ENCODE measurements at regions not wholly inside any gene's neighbourhood (a gene's known extent, or its start where the extent isn't known, plus 50 kb on each side); places are given as distances from the start of the nearest gene placed in this dataset.

GRCh38 chr4:116073051-116073450, 959.6 kb upstream of the NDST4 start:
- Histone ChIP-seq H3K4me3 (replicated peaks in 1 of 3) (no peak overlapping the region), H3K4me1 (no peaks in the 10 kb centered on the region), H3K27ac (no peak overlapping the region), H3K36me3 (no peaks in the 10 kb centered on the region), H3K27me3 (no peaks in the 10 kb centered on the region), H3K9me3 (no peaks in the 10 kb centered on the region)
- TF ChIP-seq, protein P1, sequence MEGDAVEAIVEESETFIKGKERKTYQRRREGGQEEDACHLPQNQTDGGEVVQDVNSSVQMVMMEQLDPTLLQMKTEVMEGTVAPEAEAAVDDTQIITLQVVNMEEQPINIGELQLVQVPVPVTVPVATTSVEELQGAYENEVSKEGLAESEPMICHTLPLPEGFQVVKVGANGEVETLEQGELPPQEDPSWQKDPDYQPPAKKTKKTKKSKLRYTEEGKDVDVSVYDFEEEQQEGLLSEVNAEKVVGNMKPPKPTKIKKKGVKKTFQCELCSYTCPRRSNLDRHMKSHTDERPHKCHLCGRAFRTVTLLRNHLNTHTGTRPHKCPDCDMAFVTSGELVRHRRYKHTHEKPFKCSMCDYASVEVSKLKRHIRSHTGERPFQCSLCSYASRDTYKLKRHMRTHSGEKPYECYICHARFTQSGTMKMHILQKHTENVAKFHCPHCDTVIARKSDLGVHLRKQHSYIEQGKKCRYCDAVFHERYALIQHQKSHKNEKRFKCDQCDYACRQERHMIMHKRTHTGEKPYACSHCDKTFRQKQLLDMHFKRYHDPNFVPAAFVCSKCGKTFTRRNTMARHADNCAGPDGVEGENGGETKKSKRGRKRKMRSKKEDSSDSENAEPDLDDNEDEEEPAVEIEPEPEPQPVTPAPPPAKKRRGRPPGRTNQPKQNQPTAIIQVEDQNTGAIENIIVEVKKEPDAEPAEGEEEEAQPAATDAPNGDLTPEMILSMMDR (IDR thresholded peaks at IDR 0.05) = no peak
- no peak for TF ChIP-seq POLR2A (IDR thresholded peaks at IDR 0.05)
- WGBS, 2 donors = 79 to 93% methylated on average over 1 of the region's 1 CpG
- intact Hi-C loops (cut with DNase I) = no loop called here
- DNase-seq = no peak

DNA sequence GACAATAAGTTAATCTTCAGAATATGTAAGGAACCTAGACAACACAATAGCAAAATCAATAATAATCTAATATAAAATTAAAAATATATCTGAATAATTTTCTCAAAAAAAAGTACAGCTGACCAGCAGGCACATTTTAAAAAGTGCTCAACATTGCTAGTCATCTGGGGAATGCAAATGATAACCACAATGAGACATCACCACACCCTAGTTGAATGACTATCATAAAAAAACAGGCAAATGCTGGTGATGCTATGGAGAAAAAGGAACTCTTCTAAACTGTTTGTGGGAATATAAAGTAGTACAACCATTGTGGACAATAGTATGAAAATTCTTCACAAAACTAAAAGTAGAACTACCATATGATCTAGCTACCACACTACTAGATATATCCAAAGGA, 956.9 kb upstream of the NDST4 start:
- H3K4me3 ChIP-seq (replicated peaks in 1 of 3) = no peak overlapping the region
- no peaks in the 10 kb centered on the region for H3K27me3 ChIP-seq
- no peak overlapping the region for H3K27ac ChIP-seq
- intact Hi-C loops (cut with DNase I) = no loop called here
- H3K9me3 ChIP-seq = no peaks in the 10 kb centered on the region
- no peaks in the 10 kb centered on the region for H3K4me1 ChIP-seq
- no peak for TF ChIP-seq POLR2A (IDR thresholded peaks at IDR 0.05)
- TF ChIP-seq, protein P1 (IDR thresholded peaks at IDR 0.05) = no peak
- H3K36me3 ChIP-seq = no peaks in the 10 kb centered on the region
- no peak for DNase-seq

GRCh38 chr4:116066711-116067245, 953.4 kb upstream of the NDST4 start:
- Histone ChIP-seq H3K9me3 (no peaks in the 10 kb centered on the region), H3K4me3 (replicated peaks in 1 of 3) (no peak overlapping the region), H3K36me3 (no peaks in the 10 kb centered on the region), H3K27ac (no peak overlapping the region), H3K4me1 (no peaks in the 10 kb centered on the region), H3K27me3 (no peaks in the 10 kb centered on the region)
- DNase-seq = no peak
- 50 to 65% methylated on average over 5 of the region's 5 CpGs for WGBS, 2 donors
- intact Hi-C loops (cut with DNase I) = no loop called here
- TF ChIP-seq POLR2A (IDR thresholded peaks at IDR 0.05) = no peak
- TF ChIP-seq, protein P1 (IDR thresholded peaks at IDR 0.05) = no peak

DNA sequence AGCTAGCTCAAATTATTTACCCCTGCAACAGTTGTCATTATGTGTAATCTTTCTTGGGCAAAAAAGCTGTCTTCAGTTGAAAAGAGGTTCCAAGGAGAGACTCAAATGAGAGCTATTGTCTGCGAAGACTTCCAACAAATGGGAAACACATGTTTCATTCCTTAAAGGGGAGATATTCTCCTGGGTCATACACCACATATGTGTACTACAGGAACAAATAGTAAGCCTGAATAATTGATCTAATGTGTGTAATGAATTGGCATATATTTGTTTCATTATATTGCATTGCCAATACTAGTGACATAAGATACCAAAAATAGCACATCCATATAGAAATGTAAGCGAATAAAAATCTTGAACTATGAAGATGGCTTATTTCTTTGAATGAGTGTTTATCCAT, 950.9 kb upstream of the NDST4 start:
- intact Hi-C loops (cut with DNase I) = no loop called here
- no peaks in the 10 kb centered on the region for H3K36me3 ChIP-seq
- no peaks in the 10 kb centered on the region for H3K9me3 ChIP-seq
- H3K4me3 ChIP-seq (replicated peaks in 1 of 3) = no peak overlapping the region
- DNase-seq = no peak
- H3K27ac ChIP-seq = no peak overlapping the region
- H3K27me3 ChIP-seq = no peaks in the 10 kb centered on the region
- TF ChIP-seq POLR2A (IDR thresholded peaks at IDR 0.05) = no peak
- TF ChIP-seq, protein P1 (IDR thresholded peaks at IDR 0.05) = no peak
- H3K4me1 ChIP-seq = no peaks in the 10 kb centered on the region
- 88 to 95% methylated on average over 2 of the region's 2 CpGs for WGBS, 2 donors

DNA sequence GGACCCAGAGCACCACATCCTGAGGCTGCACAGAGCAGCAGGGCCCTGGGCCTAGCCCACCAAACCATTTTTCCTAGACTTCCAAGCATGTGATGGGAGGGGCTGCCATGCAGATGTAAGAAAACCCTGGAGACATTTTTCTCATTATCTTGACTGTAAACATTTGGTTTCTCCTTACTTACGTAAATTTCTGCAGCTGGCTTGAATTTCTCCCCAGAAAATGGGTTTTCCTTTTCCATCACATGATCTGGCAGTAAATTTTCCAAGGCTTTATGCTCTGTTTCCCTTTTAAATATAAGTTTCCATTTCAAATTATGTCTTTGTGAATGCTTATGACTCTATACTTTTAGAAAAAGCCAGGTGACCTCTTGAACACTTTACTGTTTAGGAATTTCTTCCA, 945.9 kb upstream of the NDST4 start:
- Histone ChIP-seq H3K9me3 (no peaks in the 10 kb centered on the region), H3K4me1 (no peaks in the 10 kb centered on the region), H3K27me3 (no peaks in the 10 kb centered on the region), H3K4me3 (replicated peaks in 1 of 3) (no peak overlapping the region), H3K36me3 (no peaks in the 10 kb centered on the region), H3K27ac (no peak overlapping the region)
- TF ChIP-seq, protein P1 (IDR thresholded peaks at IDR 0.05) = no peak
- TF ChIP-seq POLR2A (IDR thresholded peaks at IDR 0.05) = no peak
- WGBS, 2 donors = 84 to 88% methylated on average over 1 of the region's 1 CpG
- intact Hi-C loops (cut with DNase I) = no loop called here
- DNase-seq = no peak
